ENCODE measurements at regions not wholly inside any gene's neighbourhood (a gene's known extent, or its start where the extent isn't known, plus 50 kb on each side); places are given as distances from the start of the nearest gene placed in this dataset.

DNA sequence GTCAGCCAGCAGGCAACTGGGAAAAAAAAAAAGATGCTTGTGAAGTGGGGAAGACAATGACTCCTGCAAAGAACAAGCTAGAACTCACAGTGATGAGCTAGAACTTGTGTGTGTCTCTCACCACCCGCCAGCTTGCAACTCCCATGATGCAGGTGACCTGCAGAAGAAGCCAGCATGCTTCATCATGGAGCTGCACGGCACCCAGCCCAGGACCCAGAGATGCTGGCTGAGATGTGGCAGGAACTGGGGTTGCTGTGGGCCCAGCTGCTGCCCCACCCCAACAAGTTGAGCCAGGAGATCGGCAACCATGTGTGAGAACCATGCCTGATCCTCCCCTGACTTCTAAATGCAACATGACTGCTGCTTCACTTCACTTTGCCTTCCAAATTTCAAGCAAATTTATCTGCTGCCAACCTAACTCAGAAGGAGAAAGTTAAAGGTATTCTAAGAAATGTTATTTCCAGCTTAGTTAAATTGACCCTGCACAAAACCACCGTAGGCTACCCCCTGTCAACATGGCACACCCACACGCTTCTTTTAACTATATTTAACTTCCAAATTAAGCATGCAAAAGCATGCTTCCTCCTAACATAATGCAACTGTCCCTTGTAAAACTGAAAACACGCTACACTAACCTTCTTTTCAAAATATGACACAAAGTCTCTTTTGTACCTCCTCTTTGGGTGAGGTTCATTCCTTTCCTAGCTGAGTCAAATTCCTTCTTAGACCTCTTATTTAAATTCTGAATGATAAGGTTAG is 166.0 kb upstream of the IGSF21 start:
- H3K4me3 ChIP-seq (ENCODE audit: low read depth, low read length) = no peak overlapping the region
- DNase-seq (ENCODE audit: low read depth) = no peak
- TF ChIP-seq, protein P1, sequence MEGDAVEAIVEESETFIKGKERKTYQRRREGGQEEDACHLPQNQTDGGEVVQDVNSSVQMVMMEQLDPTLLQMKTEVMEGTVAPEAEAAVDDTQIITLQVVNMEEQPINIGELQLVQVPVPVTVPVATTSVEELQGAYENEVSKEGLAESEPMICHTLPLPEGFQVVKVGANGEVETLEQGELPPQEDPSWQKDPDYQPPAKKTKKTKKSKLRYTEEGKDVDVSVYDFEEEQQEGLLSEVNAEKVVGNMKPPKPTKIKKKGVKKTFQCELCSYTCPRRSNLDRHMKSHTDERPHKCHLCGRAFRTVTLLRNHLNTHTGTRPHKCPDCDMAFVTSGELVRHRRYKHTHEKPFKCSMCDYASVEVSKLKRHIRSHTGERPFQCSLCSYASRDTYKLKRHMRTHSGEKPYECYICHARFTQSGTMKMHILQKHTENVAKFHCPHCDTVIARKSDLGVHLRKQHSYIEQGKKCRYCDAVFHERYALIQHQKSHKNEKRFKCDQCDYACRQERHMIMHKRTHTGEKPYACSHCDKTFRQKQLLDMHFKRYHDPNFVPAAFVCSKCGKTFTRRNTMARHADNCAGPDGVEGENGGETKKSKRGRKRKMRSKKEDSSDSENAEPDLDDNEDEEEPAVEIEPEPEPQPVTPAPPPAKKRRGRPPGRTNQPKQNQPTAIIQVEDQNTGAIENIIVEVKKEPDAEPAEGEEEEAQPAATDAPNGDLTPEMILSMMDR (IDR thresholded peaks at IDR 0.05; ENCODE audit: insufficient read depth, low read length) = no peak

DNA sequence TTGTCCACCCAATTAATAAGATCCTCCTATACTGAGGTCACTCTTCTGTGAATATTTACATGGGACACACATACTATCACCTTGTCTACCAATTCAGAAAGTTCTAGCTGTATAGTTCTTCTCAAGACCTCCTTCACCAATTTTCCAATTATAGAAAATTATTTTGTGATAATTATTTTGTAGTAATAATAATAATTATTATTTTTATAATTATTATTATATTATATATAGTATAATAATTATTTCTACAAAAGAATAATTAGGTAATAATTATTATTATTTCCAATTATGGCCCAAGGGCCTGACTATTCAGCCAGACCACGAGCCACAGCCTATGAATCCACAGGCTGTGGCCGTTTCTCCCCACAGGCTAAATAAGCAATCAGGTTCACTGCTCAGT is 164.1 kb upstream of the IGSF21 start:
- DNase-seq (ENCODE audit: low read depth) = no peak
- TF ChIP-seq, protein P1 (IDR thresholded peaks at IDR 0.05; ENCODE audit: insufficient read depth, low read length) = no peak

DNA sequence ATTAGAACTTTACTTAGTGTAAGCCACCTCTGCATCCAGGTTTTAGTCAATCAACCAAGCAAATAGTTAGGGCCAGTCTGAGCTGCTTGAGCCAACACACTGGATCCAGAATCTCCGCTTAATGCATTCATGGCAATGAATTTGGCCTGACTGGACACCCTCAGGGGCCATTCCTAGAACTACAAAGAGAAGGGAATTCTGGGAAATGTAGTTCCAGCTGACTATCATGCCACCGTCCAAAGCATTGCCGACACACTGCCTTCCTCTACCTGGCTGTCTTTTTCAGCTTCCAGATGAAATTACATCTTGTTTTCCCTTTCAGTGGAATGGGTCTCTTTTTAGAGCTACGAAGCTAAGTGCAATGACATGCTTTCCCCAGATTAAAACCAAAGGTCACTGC is 163.0 kb upstream of the IGSF21 start:
- no peak overlapping the region for H3K4me3 ChIP-seq (ENCODE audit: low read depth, low read length)
- no peak for DNase-seq (ENCODE audit: low read depth)
- TF ChIP-seq, protein P1 (IDR thresholded peaks at IDR 0.05; ENCODE audit: insufficient read depth, low read length) = no peak

More for the DNA sequence above, 164.1 kb upstream of the IGSF21 start:
- no peak overlapping the region for H3K4me3 ChIP-seq (ENCODE audit: low read depth, low read length)

DNA sequence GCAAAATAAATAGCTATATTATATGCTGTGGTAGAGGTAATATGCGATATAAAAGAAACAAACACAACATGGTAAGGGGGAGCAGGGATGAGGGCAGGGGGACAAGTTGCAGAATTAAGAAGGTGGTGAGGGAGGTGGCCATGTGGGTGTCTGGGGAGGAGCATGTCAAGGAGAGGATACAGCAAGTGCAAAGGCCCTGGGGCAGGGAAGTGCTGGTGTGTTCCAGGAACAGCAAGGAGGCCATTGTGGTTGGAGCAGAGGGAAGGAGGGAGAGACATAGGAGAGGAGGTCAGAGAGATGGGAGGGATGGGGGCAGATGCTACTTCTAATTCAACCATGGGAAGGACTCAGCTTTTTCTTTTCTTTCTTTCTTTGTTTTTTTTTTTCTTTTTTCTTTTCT is 161.2 kb upstream of the IGSF21 start:
- DNase-seq (ENCODE audit: low read depth) = no peak
- TF ChIP-seq, protein P1 (IDR thresholded peaks at IDR 0.05; ENCODE audit: insufficient read depth, low read length) = no peak

DNA sequence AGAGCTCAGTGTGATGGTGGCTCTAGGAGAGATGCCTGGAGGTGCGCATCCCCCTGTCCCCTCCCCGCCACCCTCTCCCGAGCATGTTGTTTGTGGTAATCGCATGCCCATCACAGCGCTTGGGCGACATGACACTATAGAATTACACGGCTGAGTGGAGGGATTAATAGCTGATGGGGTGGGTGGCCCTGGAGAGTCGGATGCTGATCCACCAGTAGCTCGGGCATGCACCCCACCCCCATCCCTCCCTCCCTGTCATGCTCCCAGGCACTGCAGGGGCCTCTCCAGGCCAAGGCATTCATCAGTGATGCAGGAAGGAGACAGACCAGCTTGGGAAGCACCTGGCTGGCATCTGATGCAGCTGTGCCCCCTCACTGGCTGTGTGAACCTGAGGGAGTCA is 159.0 kb upstream of the IGSF21 start:
- no peak overlapping the region for H3K4me3 ChIP-seq (ENCODE audit: low read depth, low read length)
- DNase-seq (ENCODE audit: low read depth) = no peak
- TF ChIP-seq, protein P1 (IDR thresholded peaks at IDR 0.05; ENCODE audit: insufficient read depth, low read length) = no peak

More for the DNA sequence above, 161.2 kb upstream of the IGSF21 start:
- no peak overlapping the region for H3K4me3 ChIP-seq (ENCODE audit: low read depth, low read length)

DNA sequence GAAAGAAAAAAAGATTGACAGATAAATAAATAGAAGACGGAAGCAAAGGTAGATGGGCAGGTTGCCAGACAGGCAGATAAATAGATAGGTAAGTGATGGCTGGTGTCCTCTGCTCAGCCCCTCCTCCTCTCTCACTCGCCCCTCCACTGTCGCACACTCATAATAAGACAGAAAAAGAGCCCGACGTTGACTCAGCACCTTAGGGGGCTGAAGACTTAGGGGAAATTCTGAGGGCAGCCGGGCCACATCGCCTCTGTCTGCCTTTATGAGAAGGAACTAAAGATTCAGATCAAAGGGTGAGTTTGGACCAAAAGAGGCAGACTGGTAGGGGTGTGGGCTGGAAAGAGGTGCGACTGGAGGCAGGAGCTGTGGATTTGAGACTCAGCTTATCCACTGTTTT is 158.1 kb upstream of the IGSF21 start:
- TF ChIP-seq, protein P1 (IDR thresholded peaks at IDR 0.05; ENCODE audit: insufficient read depth, low read length) = no peak
- H3K4me3 ChIP-seq (ENCODE audit: low read depth, low read length) = no peak overlapping the region
- DNase-seq (ENCODE audit: low read depth) = no peak

DNA sequence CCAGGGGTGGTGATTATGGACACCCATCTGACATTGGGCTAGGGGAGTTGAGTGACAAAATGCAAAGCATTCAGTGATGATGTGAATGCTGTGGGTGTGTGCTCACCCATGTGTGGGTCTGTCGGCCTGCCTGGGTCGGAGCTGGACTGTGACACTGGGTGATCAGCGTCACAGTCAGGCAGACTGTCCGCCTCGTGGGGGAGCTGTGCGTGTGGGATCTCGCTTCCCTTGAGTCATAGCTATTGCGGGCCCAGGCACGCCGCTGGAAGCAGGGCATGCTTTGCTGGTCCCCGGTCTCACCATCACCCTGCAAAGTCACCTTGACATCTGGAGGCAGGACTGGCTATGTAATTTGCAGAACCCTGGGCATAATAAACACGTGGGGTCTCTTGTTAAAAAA is 156.9 kb upstream of the IGSF21 start:
- no peak for DNase-seq (ENCODE audit: low read depth)
- TF ChIP-seq, protein P1 (IDR thresholded peaks at IDR 0.05; ENCODE audit: insufficient read depth, low read length) = no peak
- H3K4me3 ChIP-seq (ENCODE audit: low read depth, low read length) = no peak overlapping the region

Data from fibroblast of the aortic adventitia (primary cell).